ENCODE measurements at regions not wholly inside any gene's neighbourhood (a gene's known extent, or its start where the extent isn't known, plus 50 kb on each side); places are given as distances from the start of the nearest gene placed in this dataset.

- no peak for DNase-seq
Observed at GRCh38 chr16:82488460-82488859, 138.3 kb upstream of the CDH13 start.

GRCh38 chr16:82481455-82481854 is 145.3 kb upstream of the CDH13 start:
- DNase-seq: no peak

GRCh38 chr16:82476786-82477185 is 150.0 kb upstream of the CDH13 start:
- no peak for DNase-seq

- DNase-seq: no peak
Observed at GRCh38 chr16:82470620-82471152, 156.1 kb upstream of the CDH13 start.

- no peak for DNase-seq
Observed at GRCh38 chr16:82470016-82470415, 156.8 kb upstream of the CDH13 start.

- DNase-seq: no peak
Observed at GRCh38 chr16:82464187-82464586, 162.6 kb upstream of the CDH13 start.

GRCh38 chr16:82460766-82461165 is 166.0 kb upstream of the CDH13 start:
- DNase-seq: no peak

- no peak for DNase-seq
Observed at GRCh38 chr16:82459580-82460256, 167.1 kb upstream of the CDH13 start.

GRCh38 chr16:82456683-82457082 is 170.1 kb upstream of the CDH13 start:
- DNase-seq: no peak

- DNase-seq: no peak
Observed at GRCh38 chr16:82454566-82454965, 172.2 kb upstream of the CDH13 start.

- DNase-seq: no peak
Observed at GRCh38 chr16:82454152-82454551, 172.6 kb upstream of the CDH13 start.

GRCh38 chr16:82452004-82452756 is 174.6 kb upstream of the CDH13 start:
- DNase-seq: no peak

GRCh38 chr16:82451449-82451848 is 175.3 kb upstream of the CDH13 start:
- no peak for DNase-seq

- no peak for DNase-seq
Observed at GRCh38 chr16:82440336-82440735, 186.4 kb upstream of the CDH13 start.

GRCh38 chr16:82439678-82440293 is 187.0 kb upstream of the CDH13 start:
- DNase-seq: no peak

- DNase-seq: no peak
Observed at GRCh38 chr16:82433042-82433441, 193.7 kb upstream of the CDH13 start.

GRCh38 chr16:82432261-82432660 is 194.5 kb upstream of the CDH13 start:
- no peak for DNase-seq

GRCh38 chr16:82425661-82426060 is 201.1 kb upstream of the CDH13 start:
- no peak for DNase-seq

GRCh38 chr16:82421851-82422250 is 204.9 kb upstream of the CDH13 start:
- no peak for DNase-seq

GRCh38 chr16:82419332-82419731 is 207.4 kb upstream of the CDH13 start:
- DNase-seq: no peak

GRCh38 chr16:82414476-82414875 is 212.3 kb upstream of the CDH13 start:
- no peak for DNase-seq

GRCh38 chr16:82412770-82413169 is 214.0 kb upstream of the CDH13 start:
- no peak for DNase-seq

- no peak for DNase-seq
Observed at GRCh38 chr16:82405736-82406135, 221.0 kb upstream of the CDH13 start.
